ENCODE measurements at regions not wholly inside any gene's neighbourhood (a gene's known extent, or its start where the extent isn't known, plus 50 kb on each side); places are given as distances from the start of the nearest gene placed in this dataset.
A peak's percentile ranks its signal among the peaks of the same experiment; 100 is the strongest.

DNA sequence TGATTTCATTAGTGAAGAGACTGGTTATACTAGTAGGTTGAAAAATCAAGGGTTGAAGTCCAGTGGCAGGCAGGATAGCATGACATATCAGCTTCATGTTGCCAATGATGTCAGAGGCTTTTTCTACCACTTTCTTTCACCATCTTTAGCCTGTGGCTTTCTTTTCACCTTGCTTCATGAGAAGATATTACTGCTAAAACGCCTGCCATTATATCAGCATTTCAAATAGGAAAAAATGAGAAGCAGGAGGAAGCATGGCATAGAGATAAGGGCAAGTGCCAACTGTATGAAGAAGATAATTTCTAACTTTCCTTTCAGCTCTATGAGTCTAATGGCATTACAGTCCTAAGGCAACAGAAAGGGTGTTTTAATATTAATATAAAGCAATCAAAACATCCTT, 270.2 kb upstream of the SYT4 start:
- peaks cover 6 to 29% (median 11%) of the 10 kb centered on the region in 7 donors for H3K9me3 Mint-ChIP-seq
- H3K36me3 Mint-ChIP-seq: no peaks in the 10 kb centered on the region
- no peaks in the 10 kb centered on the region for H3K27me3 Mint-ChIP-seq
- no peak overlapping the region for H3K4me3 Mint-ChIP-seq
- DNase-seq: no peak
- no peak for ATAC-seq (ENCODE audit: low read depth in 2 of 2)
- H3K27ac Mint-ChIP-seq: no peak overlapping the region
- no peaks in the 10 kb centered on the region for H3K4me1 Mint-ChIP-seq

GRCh38 chr18:43559507-43559906, 282.2 kb upstream of the SYT4 start:
- peaks cover 0 to 18% (median 6%) of the 10 kb centered on the region in 3 donors for H3K27me3 Mint-ChIP-seq
- H3K4me1 Mint-ChIP-seq: no peaks in the 10 kb centered on the region
- H3K36me3 Mint-ChIP-seq: no peaks in the 10 kb centered on the region
- no peak for DNase-seq
- peaks cover 0 to 19% (median 6%) of the 10 kb centered on the region in 7 donors for H3K9me3 Mint-ChIP-seq
- ATAC-seq (ENCODE audit: low read depth in 2 of 2): no peak
- H3K27ac Mint-ChIP-seq: no peak overlapping the region
- H3K4me3 Mint-ChIP-seq: no peak overlapping the region

- Mint-ChIP-seq H3K9me3 (peaks cover 0 to 2% (median 0%) of the 10 kb centered on the region in 7 donors), H3K36me3 (no peaks in the 10 kb centered on the region), H3K4me1 (no peaks in the 10 kb centered on the region), H3K4me3 (no peak overlapping the region), H3K27me3 (peaks cover 0 to 12% (median 7%) of the 10 kb centered on the region in 3 donors), H3K27ac (peak overlapping the region in 1 of 6 donors; percentile 58)
- no peak for DNase-seq
- ATAC-seq (ENCODE audit: low read depth in 2 of 2): no peak
Observed at GRCh38 chr18:43563780-43564179, 286.5 kb upstream of the SYT4 start.

DNA sequence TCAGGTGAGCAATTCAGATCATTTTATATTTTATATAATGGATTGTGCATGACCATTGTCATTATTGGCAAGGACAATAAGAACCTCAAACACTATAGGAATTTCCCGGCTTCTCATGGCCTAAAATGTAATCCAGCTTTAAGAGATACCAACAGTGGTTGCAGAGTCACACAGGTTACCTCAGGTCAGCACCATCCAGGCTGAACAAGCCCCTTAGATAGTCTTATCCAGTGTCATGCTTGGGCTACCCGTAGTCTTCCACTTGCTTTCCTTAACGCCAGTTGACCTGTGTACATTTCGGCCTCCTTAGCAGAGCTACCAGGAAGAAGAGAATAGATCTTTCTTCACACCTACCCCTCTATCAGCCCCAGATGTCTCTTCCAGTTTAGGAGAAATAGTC, 293.3 kb upstream of the SYT4 start:
- H3K27ac Mint-ChIP-seq: no peak overlapping the region
- ATAC-seq (ENCODE audit: low read depth in 2 of 2): no peak
- peaks cover 0 to 12% (median 5%) of the 10 kb centered on the region in 3 donors for H3K27me3 Mint-ChIP-seq

GRCh38 chr18:43571078-43571689, 293.9 kb upstream of the SYT4 start:
- no peak for DNase-seq
- peaks cover 0 to 8% (median 5%) of the 10 kb centered on the region in 3 donors for H3K27me3 Mint-ChIP-seq
- H3K9me3 Mint-ChIP-seq: no peaks in the 10 kb centered on the region
- ATAC-seq (ENCODE audit: low read depth in 2 of 2): no peak
- H3K4me3 Mint-ChIP-seq: no peak overlapping the region
- no peak overlapping the region for H3K27ac Mint-ChIP-seq
- no peaks in the 10 kb centered on the region for H3K36me3 Mint-ChIP-seq
- H3K4me1 Mint-ChIP-seq: no peaks in the 10 kb centered on the region

More for the DNA sequence above, 293.3 kb upstream of the SYT4 start:
- no peaks in the 10 kb centered on the region for H3K4me1 Mint-ChIP-seq
- DNase-seq: no peak
- no peaks in the 10 kb centered on the region for H3K36me3 Mint-ChIP-seq
- no peaks in the 10 kb centered on the region for H3K9me3 Mint-ChIP-seq
- H3K4me3 Mint-ChIP-seq: no peak overlapping the region

DNA sequence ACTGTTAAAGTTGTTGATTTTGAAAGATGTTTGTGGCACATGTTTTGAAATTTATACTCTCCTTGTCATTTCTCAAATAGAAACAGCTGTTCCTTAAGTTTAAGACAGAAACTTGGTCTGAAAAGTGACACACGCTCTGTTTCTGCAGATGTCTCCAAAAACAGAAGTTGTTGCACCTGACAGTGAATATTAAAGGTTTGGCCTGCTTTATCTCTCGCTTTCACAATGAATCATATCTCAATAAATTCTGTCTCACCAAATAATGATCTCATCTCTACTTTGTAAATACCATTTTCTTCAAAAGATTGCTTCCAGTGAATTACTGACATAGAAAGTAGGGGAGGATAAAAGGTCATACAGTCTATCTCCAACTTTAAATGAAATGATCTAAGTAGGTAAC, 294.9 kb upstream of the SYT4 start:
- ATAC-seq (ENCODE audit: low read depth in 2 of 2) (no peak), DNase-seq (no peak)
- H3K9me3 Mint-ChIP-seq: no peaks in the 10 kb centered on the region
- no peaks in the 10 kb centered on the region for H3K4me1 Mint-ChIP-seq
- H3K4me3 Mint-ChIP-seq: no peak overlapping the region
- no peaks in the 10 kb centered on the region for H3K36me3 Mint-ChIP-seq
- H3K27me3 Mint-ChIP-seq: peaks cover 0 to 8% (median 8%) of the 10 kb centered on the region in 3 donors
- H3K27ac Mint-ChIP-seq: no peak overlapping the region

- Mint-ChIP-seq H3K4me3 (no peak overlapping the region), H3K27me3 (peaks cover 0 to 13% (median 4%) of the 10 kb centered on the region in 3 donors), H3K36me3 (no peaks in the 10 kb centered on the region), H3K9me3 (no peaks in the 10 kb centered on the region), H3K4me1 (no peaks in the 10 kb centered on the region), H3K27ac (no peak overlapping the region)
- DNase-seq (no peak), ATAC-seq (ENCODE audit: low read depth in 2 of 2) (no peak)
Observed at GRCh38 chr18:43574974-43575373, 297.7 kb upstream of the SYT4 start.

DNA sequence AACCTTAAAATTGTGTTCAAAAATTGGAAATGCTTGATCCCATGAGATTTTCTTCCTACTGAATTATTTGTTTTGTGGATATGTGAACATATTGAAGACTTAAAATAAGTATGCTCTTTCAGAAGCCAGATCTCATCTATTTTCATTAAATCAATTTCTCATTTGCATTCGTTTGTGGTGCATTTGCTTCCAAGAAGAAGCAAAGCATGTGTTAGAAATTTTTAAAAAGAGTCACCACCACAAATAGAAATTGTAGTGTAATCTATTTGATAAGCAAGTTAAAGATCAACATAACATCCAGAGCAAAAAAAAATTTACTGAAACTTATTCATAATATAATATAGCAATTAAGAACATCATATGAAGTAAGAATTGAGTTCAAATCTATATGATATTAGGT, 300.9 kb upstream of the SYT4 start:
- H3K9me3 Mint-ChIP-seq: no peaks in the 10 kb centered on the region
- no peak overlapping the region for H3K4me3 Mint-ChIP-seq
- H3K4me1 Mint-ChIP-seq: no peaks in the 10 kb centered on the region
- no peaks in the 10 kb centered on the region for H3K36me3 Mint-ChIP-seq
- H3K27me3 Mint-ChIP-seq: peaks cover 0 to 13% (median 4%) of the 10 kb centered on the region in 3 donors
- no peak for DNase-seq
- no peak overlapping the region for H3K27ac Mint-ChIP-seq
- no peak for ATAC-seq (ENCODE audit: low read depth in 2 of 2)

DNA sequence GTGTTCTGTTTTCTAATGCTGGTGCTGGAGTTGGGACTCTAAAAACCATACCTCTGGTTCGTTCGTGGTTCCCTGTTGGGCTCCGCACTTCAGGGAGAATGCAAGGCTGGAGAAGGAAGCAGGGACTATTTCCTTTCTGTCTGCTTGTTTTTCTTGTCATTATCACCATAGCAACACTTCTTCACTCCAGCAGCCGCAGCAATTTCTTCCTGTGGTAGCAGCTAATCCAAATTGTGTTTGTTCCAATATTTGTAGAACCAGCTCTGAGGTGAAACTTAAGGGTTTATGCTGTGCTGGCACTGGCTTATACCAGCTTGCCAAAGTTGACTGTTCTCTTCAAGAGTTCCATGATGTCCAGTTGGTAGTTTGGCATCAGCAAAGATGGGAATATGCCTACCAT, 301.4 kb upstream of the SYT4 start:
- Mint-ChIP-seq H3K4me3 (no peak overlapping the region), H3K4me1 (no peaks in the 10 kb centered on the region), H3K36me3 (no peaks in the 10 kb centered on the region), H3K27ac (no peak overlapping the region), H3K9me3 (no peaks in the 10 kb centered on the region), H3K27me3 (peaks cover 0 to 13% (median 4%) of the 10 kb centered on the region in 3 donors)
- DNase-seq: no peak
- ATAC-seq (ENCODE audit: low read depth in 2 of 2): no peak

GRCh38 chr18:43581936-43582519, 304.7 kb upstream of the SYT4 start:
- DNase-seq: no peak
- no peak for ATAC-seq (ENCODE audit: low read depth in 2 of 2)
- no peaks in the 10 kb centered on the region for H3K9me3 Mint-ChIP-seq
- no peaks in the 10 kb centered on the region for H3K4me1 Mint-ChIP-seq
- no peak overlapping the region for H3K27ac Mint-ChIP-seq
- H3K4me3 Mint-ChIP-seq: no peak overlapping the region
- no peaks in the 10 kb centered on the region for H3K36me3 Mint-ChIP-seq
- peaks cover 0 to 7% (median 0%) of the 10 kb centered on the region in 3 donors for H3K27me3 Mint-ChIP-seq

- DNase-seq (no peak), ATAC-seq (ENCODE audit: low read depth in 2 of 2) (no peak)
- Mint-ChIP-seq H3K27ac (no peak overlapping the region), H3K36me3 (no peaks in the 10 kb centered on the region), H3K4me3 (no peak overlapping the region), H3K27me3 (no peaks in the 10 kb centered on the region), H3K9me3 (no peaks in the 10 kb centered on the region), H3K4me1 (no peaks in the 10 kb centered on the region)
Observed at GRCh38 chr18:43587538-43588153, 310.4 kb upstream of the SYT4 start.

DNA sequence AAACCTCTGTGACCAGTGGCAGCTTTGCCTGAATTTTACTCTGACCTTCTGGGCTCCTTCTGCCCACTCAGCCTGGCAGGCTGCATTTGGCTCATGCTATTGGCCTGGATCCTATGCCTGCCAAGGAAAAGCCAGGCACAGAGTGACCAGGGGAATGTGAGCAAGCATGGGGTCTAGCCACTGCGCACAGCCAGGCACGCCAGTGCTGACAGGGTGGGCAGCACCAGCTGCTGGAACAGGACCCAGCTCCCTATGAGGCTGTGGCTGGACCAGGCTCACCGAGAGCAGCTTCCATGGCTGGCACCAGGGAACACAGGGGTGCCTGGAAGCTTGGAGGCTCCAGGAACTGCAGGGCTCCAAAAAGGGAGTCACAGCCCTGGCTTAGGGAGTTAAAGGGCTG, 311.5 kb upstream of the SYT4 start:
- H3K4me1 Mint-ChIP-seq: no peaks in the 10 kb centered on the region
- H3K27me3 Mint-ChIP-seq: no peaks in the 10 kb centered on the region
- no peak overlapping the region for H3K4me3 Mint-ChIP-seq
- H3K27ac Mint-ChIP-seq: no peak overlapping the region
- no peaks in the 10 kb centered on the region for H3K9me3 Mint-ChIP-seq
- no peaks in the 10 kb centered on the region for H3K36me3 Mint-ChIP-seq
- ATAC-seq (ENCODE audit: low read depth in 2 of 2) (no peak), DNase-seq (no peak)

DNA sequence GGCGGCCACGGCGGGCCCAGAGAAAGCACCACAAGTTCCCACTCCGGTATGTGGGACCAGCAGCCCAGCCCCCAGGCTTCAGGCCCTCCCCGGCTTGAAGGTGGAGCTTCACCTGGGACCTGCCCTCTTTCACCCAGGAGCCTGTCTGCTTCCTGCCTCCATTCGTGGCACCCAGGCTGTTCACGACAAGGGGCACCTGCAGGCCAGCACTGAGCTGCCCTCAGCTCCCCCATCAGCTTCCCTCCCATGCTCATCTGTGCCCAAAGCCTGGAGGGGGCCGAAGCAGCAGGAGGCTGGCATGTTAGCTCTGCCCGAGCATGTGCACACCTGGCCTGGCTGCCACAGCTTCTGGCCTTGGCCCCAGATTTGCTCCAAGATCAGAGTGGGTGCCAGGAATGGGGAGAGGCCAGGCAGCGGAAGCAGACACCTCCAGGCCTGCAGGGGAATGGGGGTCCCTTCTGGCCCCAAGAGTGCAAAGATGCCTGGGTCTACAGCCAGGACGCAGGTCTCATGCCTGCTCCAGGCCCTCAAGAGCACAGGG, 312.4 kb upstream of the SYT4 start:
- Mint-ChIP-seq H3K27ac (no peak overlapping the region), H3K4me3 (no peak overlapping the region), H3K9me3 (no peaks in the 10 kb centered on the region), H3K27me3 (no peaks in the 10 kb centered on the region), H3K36me3 (no peaks in the 10 kb centered on the region), H3K4me1 (no peaks in the 10 kb centered on the region)
- no peak for ATAC-seq (ENCODE audit: low read depth in 2 of 2)
- DNase-seq: no peak

All from naive B cell (primary cell).